Skeletal muscle cell (primary cell): ENCODE measurements at regions not wholly inside any gene's neighbourhood (a gene's known extent, or its start where the extent isn't known, plus 50 kb on each side); places are given as distances from the start of the nearest gene placed in this dataset.
"Not testable (repeated sequence)": the region's sequence is repeated elsewhere in the genome, so short reads cannot be mapped to it uniquely, and the experiment has no call there.

ENCODE experiments used
- DNase-seq: peaks from one replicate; pipeline ENCODE4 v3.0.0-alpha.2; 2010; ENCODE audit warnings: low read depth
- H3K4me3 ChIP-seq: 2 replicates; pipeline ENCODE4 v1.5.1; 2011; ENCODE audit warnings: low read depth, mild to moderate bottlenecking, control low read depth, low read length, moderate library complexity

- DNase-seq = no peak
- no peak overlapping the region for H3K4me3 ChIP-seq
Measured at GRCh38 chr3:168812234-168812633, 716.5 kb upstream of the GOLIM4 start.

- DNase-seq = no peak
- H3K4me3 ChIP-seq = no peak overlapping the region
Measured at GRCh38 chr3:168808596-168808995, 712.9 kb upstream of the GOLIM4 start.

GRCh38 chr3:168807448-168807847 is 711.7 kb upstream of the GOLIM4 start:
- no peak for DNase-seq

GRCh38 chr3:168806871-168807270 is 711.1 kb upstream of the GOLIM4 start:
- no peak for DNase-seq
- no peak overlapping the region for H3K4me3 ChIP-seq

More at GRCh38 chr3:168807448-168807847, 711.7 kb upstream of the GOLIM4 start:
- H3K4me3 ChIP-seq = no peak overlapping the region

GRCh38 chr3:168803536-168803935 is 707.8 kb upstream of the GOLIM4 start:
- no peak for DNase-seq

GRCh38 chr3:168802766-168803165 is 707.0 kb upstream of the GOLIM4 start:
- H3K4me3 ChIP-seq = no peak overlapping the region
- no peak for DNase-seq

More at GRCh38 chr3:168803536-168803935, 707.8 kb upstream of the GOLIM4 start:
- H3K4me3 ChIP-seq = no peak overlapping the region

GRCh38 chr3:168801794-168802193 is 706.1 kb upstream of the GOLIM4 start:
- H3K4me3 ChIP-seq = no peak overlapping the region
- peak; percentile 49 for DNase-seq

- DNase-seq = no peak
- no peak overlapping the region for H3K4me3 ChIP-seq
Measured at GRCh38 chr3:168796339-168796738, 700.6 kb upstream of the GOLIM4 start.

GRCh38 chr3:168794427-168794826 is 698.7 kb upstream of the GOLIM4 start:
- no peak overlapping the region for H3K4me3 ChIP-seq
- DNase-seq = no peak

- no peak overlapping the region for H3K4me3 ChIP-seq
- DNase-seq = no peak
Measured at GRCh38 chr3:168782193-168782592, 686.5 kb upstream of the GOLIM4 start.

- DNase-seq = not testable (repeated sequence)
Measured at GRCh38 chr3:168779970-168780645, 684.4 kb upstream of the GOLIM4 start.

GRCh38 chr3:168753724-168754123 is 658.0 kb upstream of the GOLIM4 start:
- DNase-seq = no peak
- no peak overlapping the region for H3K4me3 ChIP-seq

More at GRCh38 chr3:168779970-168780645, 684.4 kb upstream of the GOLIM4 start:
- not testable (repeated sequence) for H3K4me3 ChIP-seq

GRCh38 chr3:168752339-168752738 is 656.6 kb upstream of the GOLIM4 start:
- no peak overlapping the region for H3K4me3 ChIP-seq
- DNase-seq = no peak

GRCh38 chr3:168747697-168748096 is 652.0 kb upstream of the GOLIM4 start:
- no peak overlapping the region for H3K4me3 ChIP-seq
- DNase-seq = no peak

GRCh38 chr3:168738527-168739325 is 643.0 kb upstream of the GOLIM4 start:
- DNase-seq = no peak
- no peak overlapping the region for H3K4me3 ChIP-seq

- DNase-seq = no peak
- H3K4me3 ChIP-seq = no peak overlapping the region
Measured at GRCh38 chr3:168736202-168736601, 640.5 kb upstream of the GOLIM4 start.

- DNase-seq = no peak
- H3K4me3 ChIP-seq = no peak overlapping the region
Measured at GRCh38 chr3:168730073-168730472, 634.3 kb upstream of the GOLIM4 start.

- H3K4me3 ChIP-seq = no peak overlapping the region
- DNase-seq = no peak
Measured at GRCh38 chr3:168722091-168722490, 626.4 kb upstream of the GOLIM4 start.

- DNase-seq = no peak
Measured at GRCh38 chr3:168714609-168715240, 619.0 kb upstream of the GOLIM4 start.

GRCh38 chr3:168709073-168709472 is 613.3 kb upstream of the GOLIM4 start:
- DNase-seq = no peak
- no peak overlapping the region for H3K4me3 ChIP-seq

More at GRCh38 chr3:168714609-168715240, 619.0 kb upstream of the GOLIM4 start:
- no peak overlapping the region for H3K4me3 ChIP-seq
